NT2/D1 (cell line): ENCODE measurements at regions not wholly inside any gene's neighbourhood (a gene's known extent, or its start where the extent isn't known, plus 50 kb on each side); places are given as distances from the start of the nearest gene placed in this dataset.

Experiments used
- DNase-seq: peaks from one replicate; pipeline ENCODE4 v3.0.0-alpha.2; 2011; ENCODE audit warnings: low read depth, low spot score
- H3K27me3 ChIP-seq: 2 replicates; pipeline ENCODE4 v1.6.0; 2011; ENCODE audit warnings: mild to moderate bottlenecking; ENCODE audit not compliant: insufficient read length, insufficient read depth
- H3K36me3 ChIP-seq: 2 replicates; pipeline ENCODE4 v1.6.1; 2011; ENCODE audit warnings: mild to moderate bottlenecking, low read length, mixed read lengths; ENCODE audit not compliant: insufficient read depth, insufficient read length
- H3K4me1 ChIP-seq: 2 replicates; pipeline ENCODE4 v1.5.1; 2011; ENCODE audit not compliant: insufficient read depth, insufficient read length
- H3K4me3 ChIP-seq: 2 replicates; pipeline ENCODE4 v1.5.1; 2011; ENCODE audit warnings: low read depth; ENCODE audit not compliant: insufficient read length
- H3K9ac ChIP-seq: 2 replicates; pipeline ENCODE4 v1.6.0; 2011; ENCODE audit warnings: low read depth; ENCODE audit not compliant: insufficient read length
- H3K9me3 ChIP-seq: 2 replicates; pipeline ENCODE4 v1.5.1; 2011; ENCODE audit warnings: mild to moderate bottlenecking, low read length; ENCODE audit not compliant: insufficient read depth
- SUZ12 ChIP-seq: IDR thresholded peaks from 2 replicates; pipeline ENCODE4 v1.6.1; 2011; ENCODE audit not compliant: insufficient read length, insufficient read depth; ENCODE audit errors: extremely low read depth
- YY1 ChIP-seq: IDR thresholded peaks from 2 replicates; pipeline ENCODE4 v1.6.1; 2011; ENCODE audit not compliant: insufficient read length, insufficient read depth
- ZNF274 ChIP-seq: IDR thresholded peaks from 2 replicates; pipeline ENCODE4 v1.6.1; 2011; ENCODE audit warnings: mild to moderate bottlenecking, low read depth, low read length

- no peaks in the 10 kb centered on the region for H3K36me3 ChIP-seq
- no peak for DNase-seq
- TF ChIP-seq YY1: no peak
- H3K4me1 ChIP-seq: no peaks in the 10 kb centered on the region
- H3K9me3 ChIP-seq: no peaks in the 10 kb centered on the region; the same call in 1 of the 2 replicates
- H3K27me3 ChIP-seq: no peaks in the 10 kb centered on the region
- H3K9ac ChIP-seq: no peak overlapping the region
- H3K4me3 ChIP-seq: no peak overlapping the region
These were observed 51.4 kb upstream of the RPS6KA2 start for GRCh38 chr6:166678426-166678825.

- DNase-seq: no peak
- Histone ChIP-seq H3K27me3 (no peaks in the 10 kb centered on the region), H3K9ac (no peak overlapping the region), H3K9me3 (no peaks in the 10 kb centered on the region; the same call in 1 of the 2 replicates), H3K4me3 (no peak overlapping the region), H3K4me1 (no peaks in the 10 kb centered on the region), H3K36me3 (no peaks in the 10 kb centered on the region)
- TF ChIP-seq ZNF274 (no peak), YY1 (no peak), SUZ12 (no peak)
These were observed 50.9 kb upstream of the RPS6KA2 start for GRCh38 chr6:166677941-166678340.
